Natural killer cell (primary cell): ENCODE measurements at regions not wholly inside any gene's neighbourhood (a gene's known extent, or its start where the extent isn't known, plus 50 kb on each side); places are given as distances from the start of the nearest gene placed in this dataset.

Experiments used
- ATAC-seq, 3 donors: fragments of 150-1000 bp in 2 of 3; fragments of 200-7000 bp in 1 of 3; cut with Tn5 transposase; 1 replicate in 1 of 3; 2 replicates in 2 of 3; pipeline ENCODE4 v1.10.0; 2021; ENCODE audit warnings: mild to moderate bottlenecking in 2 of 3, moderate library complexity in 2 of 3
- DNase-seq, 2 donors: peaks; one replicate each; pipeline versions ENCODE4 v3.0.0 to v3.0.0-alpha.2; 2013 to 2021; ENCODE audit warnings: mixed read lengths in 1 of 2
- H3K27ac ChIP-seq: one replicate; pipeline ENCODE4 v1.5.1; 2013; ENCODE audit warnings: mild to moderate bottlenecking, low read length
- H3K27me3 ChIP-seq: one replicate; pipeline ENCODE4 v1.6.1; 2013; ENCODE audit warnings: low read length; ENCODE audit not compliant: control insufficient read depth, insufficient read depth
- H3K36me3 ChIP-seq: one replicate; pipeline ENCODE4 v1.6.1; 2013; ENCODE audit warnings: low read length; ENCODE audit not compliant: control insufficient read depth, insufficient read depth
- H3K4me1 ChIP-seq: one replicate; pipeline ENCODE4 v1.6.1; 2013; ENCODE audit warnings: low read length; ENCODE audit not compliant: control insufficient read depth, insufficient read depth
- H3K4me3 ChIP-seq: one replicate; pipeline ENCODE4 v1.5.1; 2013; ENCODE audit warnings: low read length
- H3K9me3 ChIP-seq: one replicate; pipeline ENCODE4 v1.6.1; 2013; ENCODE audit warnings: low read length; ENCODE audit not compliant: control insufficient read depth, insufficient read depth
- H3K27ac Mint-ChIP-seq, 2 donors: one replicate each; pipeline ENCODE4 v1.8.0; 2022; ENCODE audit warnings: mild to moderate bottlenecking in 2 of 2, mixed read lengths in 2 of 2, moderate library complexity in 1 of 2
- H3K27me3 Mint-ChIP-seq, 2 donors: one replicate each; pipeline ENCODE4 v1.8.0; 2022; ENCODE audit warnings: low read depth in 2 of 2, mixed read lengths in 2 of 2
- H3K36me3 Mint-ChIP-seq: one replicate; pipeline ENCODE4 v1.8.0; 2022; ENCODE audit warnings: mixed read lengths
- H3K4me1 Mint-ChIP-seq, 2 donors: one replicate each; pipeline ENCODE4 v1.8.0; 2022; ENCODE audit warnings: mixed read lengths in 2 of 2
- H3K4me3 Mint-ChIP-seq: one replicate; pipeline ENCODE4 v1.8.0; 2022; ENCODE audit warnings: mild to moderate bottlenecking, moderate library complexity, mixed read lengths
- H3K9me3 Mint-ChIP-seq, 2 donors: one replicate each; pipeline ENCODE4 v1.8.0; 2022; ENCODE audit warnings: mixed read lengths in 2 of 2
- CTCF ChIP-seq: fragments of 200-600 bp; IDR thresholded peaks from one replicate; pipeline ENCODE4 v1.8.0; 2022; ENCODE audit warnings: antibody characterized with exemption
- WGBS: methylation state at CpG from one replicate; pipeline ENCODE4 v1.1.7; 2013; ENCODE audit warnings: missing lambda C conversion rate; ENCODE audit not compliant: insufficient coverage; 5-methylcytosine and 5-hydroxymethylcytosine counted together
- intact Hi-C: fragments of 100-400 bp; cut with micrococcal nuclease; formaldehyde crosslinking; loops from one replicate; pipeline ENCODE4 v1.14.2; 2022

- no peak overlapping the region for H3K4me3 Mint-ChIP-seq
These were observed 147.9 kb upstream of the LUZP2 start for GRCh38 chr11:24348908-24349307.

GRCh38 chr11:24351179-24351578 is 145.7 kb upstream of the LUZP2 start:
- Mint-ChIP-seq H3K4me1 (no peaks in the 10 kb centered on the region), H3K4me3 (no peak overlapping the region), H3K27me3 (peaks cover 0 to 9% of the 10 kb centered on the region in 2 donors), H3K9me3 (no peaks in the 10 kb centered on the region), H3K36me3 (no peaks in the 10 kb centered on the region), H3K27ac (no peak overlapping the region)
- intact Hi-C loops, result no loop called here
- Histone ChIP-seq H3K4me3 (no peak overlapping the region), H3K9me3 (no peaks in the 10 kb centered on the region), H3K27ac (no peak overlapping the region), H3K4me1 (no peaks in the 10 kb centered on the region), H3K27me3 (no peaks in the 10 kb centered on the region), H3K36me3 (no peaks in the 10 kb centered on the region)
- no peak for ATAC-seq
- no peak for DNase-seq
- TF ChIP-seq CTCF, result no peak
- WGBS, result 86% methylated on average over 1 of the region's 2 CpGs

More at GRCh38 chr11:24348908-24349307, 147.9 kb upstream of the LUZP2 start:
- no peaks in the 10 kb centered on the region for H3K4me1 Mint-ChIP-seq
- ATAC-seq, result no peak
- no peaks in the 10 kb centered on the region for H3K9me3 ChIP-seq
- no peak for TF ChIP-seq CTCF
- intact Hi-C loops, result no loop called here
- no peak overlapping the region for H3K27ac ChIP-seq
- H3K27me3 Mint-ChIP-seq, result peaks cover 0 to 10% of the 10 kb centered on the region in 2 donors
- H3K27me3 ChIP-seq, result no peaks in the 10 kb centered on the region
- H3K36me3 ChIP-seq, result no peaks in the 10 kb centered on the region
- DNase-seq, result no peak
- no peak overlapping the region for H3K27ac Mint-ChIP-seq
- no peaks in the 10 kb centered on the region for H3K4me1 ChIP-seq
- H3K36me3 Mint-ChIP-seq, result no peaks in the 10 kb centered on the region
- no peak overlapping the region for H3K4me3 ChIP-seq
- H3K9me3 Mint-ChIP-seq, result no peaks in the 10 kb centered on the region

GRCh38 chr11:24356501-24356900 is 140.4 kb upstream of the LUZP2 start:
- no peak for TF ChIP-seq CTCF
- H3K4me1 Mint-ChIP-seq, result peaks cover 18 to 20% of the 10 kb centered on the region in 2 donors
- DNase-seq, result no peak
- no peaks in the 10 kb centered on the region for H3K27me3 Mint-ChIP-seq
- no peak for ATAC-seq
- Histone ChIP-seq H3K27ac (no peak overlapping the region), H3K9me3 (no peaks in the 10 kb centered on the region), H3K4me3 (no peak overlapping the region), H3K27me3 (no peaks in the 10 kb centered on the region), H3K4me1 (peaks cover 14% of the 10 kb centered on the region), H3K36me3 (no peaks in the 10 kb centered on the region)
- WGBS, result 74% methylated on average over 3 of the region's 3 CpGs
- H3K36me3 Mint-ChIP-seq, result no peaks in the 10 kb centered on the region
- intact Hi-C loops, result no loop called here
- no peak overlapping the region for H3K27ac Mint-ChIP-seq
- H3K9me3 Mint-ChIP-seq, result no peaks in the 10 kb centered on the region
- H3K4me3 Mint-ChIP-seq, result no peak overlapping the region

GRCh38 chr11:24357620-24358410 is 139.0 kb upstream of the LUZP2 start:
- no peak for TF ChIP-seq CTCF
- H3K27ac Mint-ChIP-seq, result peak overlapping the region in 1 of 2 donors; percentile 17

More at GRCh38 chr11:24357620-24358410, 139.0 kb upstream of the LUZP2 start:
- H3K9me3 ChIP-seq, result no peaks in the 10 kb centered on the region
- H3K36me3 ChIP-seq, result no peaks in the 10 kb centered on the region
- Mint-ChIP-seq H3K36me3 (no peaks in the 10 kb centered on the region), H3K4me3 (peak overlapping the region; percentile 67), H3K9me3 (no peaks in the 10 kb centered on the region), H3K27me3 (no peaks in the 10 kb centered on the region), H3K4me1 (peaks cover 18 to 20% of the 10 kb centered on the region in 2 donors)
- H3K27me3 ChIP-seq, result no peaks in the 10 kb centered on the region
- WGBS, result 20% methylated on average over 8 of the region's 8 CpGs
- intact Hi-C loops, result no loop called here
- H3K27ac ChIP-seq, result no peak overlapping the region
- DNase-seq (no peak), ATAC-seq (peak; percentile 34 to 70 (median 44))
- no peak overlapping the region for H3K4me3 ChIP-seq
- H3K4me1 ChIP-seq, result peaks cover 14% of the 10 kb centered on the region
